ENCODE measurements at regions not wholly inside any gene's neighbourhood (a gene's known extent, or its start where the extent isn't known, plus 50 kb on each side); places are given as distances from the start of the nearest gene placed in this dataset.

- TF ChIP-seq ZNF274 (IDR thresholded peaks at IDR 0.05; ENCODE audit: low read depth, low read length) (no peak), YY1 (IDR thresholded peaks at IDR 0.05; ENCODE audit: insufficient read depth, insufficient read length) (no peak)
Observed at GRCh38 chr2:47270421-47270820, 94.1 kb upstream of the CALM2 start.
